HG03095 (cell line): ENCODE measurements at regions not wholly inside any gene's neighbourhood (a gene's known extent, or its start where the extent isn't known, plus 50 kb on each side); places are given as distances from the start of the nearest gene placed in this dataset.

Source experiments
- ATAC-seq: cut with Tn5 transposase; IDR thresholded peaks from one replicate; pipeline ENCODE4 v1.9.1; 2021; ENCODE audit warnings: moderate library complexity; ENCODE audit not compliant: unreplicated experiment

DNA sequence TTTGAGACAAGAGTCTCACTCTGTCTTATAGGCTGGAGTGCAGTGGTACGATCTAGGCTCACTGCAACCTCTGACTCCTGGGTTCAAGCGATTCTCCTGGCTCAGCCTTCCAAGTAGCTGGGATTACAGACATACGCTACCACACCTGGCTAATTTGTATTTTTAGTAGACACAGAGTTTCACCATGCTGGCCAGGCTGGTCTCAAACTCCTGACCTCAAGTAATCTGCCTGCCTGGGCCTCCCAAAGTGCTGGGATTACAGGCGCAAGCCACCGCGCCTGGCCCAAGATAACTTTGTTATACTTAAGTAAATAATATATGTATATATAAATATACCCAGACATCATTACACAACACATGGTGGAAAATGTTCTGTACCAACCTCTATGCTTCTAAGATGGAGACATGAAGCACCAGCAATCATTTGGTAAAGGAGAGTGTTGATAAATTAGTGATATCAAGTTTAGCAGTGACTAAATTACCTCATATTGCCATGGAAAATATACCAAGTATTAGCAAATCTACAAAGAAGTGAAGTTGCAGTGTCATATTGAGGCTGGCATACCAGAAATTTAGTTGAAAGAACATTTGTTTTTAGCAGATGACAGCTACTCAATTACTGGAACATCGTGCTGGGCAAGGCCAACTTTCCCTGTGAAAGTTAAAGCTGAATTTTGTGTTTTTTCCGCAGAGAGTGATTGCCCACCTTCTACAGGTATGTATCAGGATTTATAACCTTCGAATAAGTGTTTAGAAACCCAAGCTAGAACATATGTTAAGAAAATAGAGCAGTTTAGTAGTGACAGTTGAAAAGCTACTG lies 177.7 kb downstream of the MYCN start:
- no peak for ATAC-seq

- no peak for ATAC-seq
Measured at GRCh38 chr2:16117021-16117700, 176.8 kb downstream of the MYCN start.

- ATAC-seq = no peak
Measured at GRCh38 chr2:16115881-16116830, 175.8 kb downstream of the MYCN start.

DNA sequence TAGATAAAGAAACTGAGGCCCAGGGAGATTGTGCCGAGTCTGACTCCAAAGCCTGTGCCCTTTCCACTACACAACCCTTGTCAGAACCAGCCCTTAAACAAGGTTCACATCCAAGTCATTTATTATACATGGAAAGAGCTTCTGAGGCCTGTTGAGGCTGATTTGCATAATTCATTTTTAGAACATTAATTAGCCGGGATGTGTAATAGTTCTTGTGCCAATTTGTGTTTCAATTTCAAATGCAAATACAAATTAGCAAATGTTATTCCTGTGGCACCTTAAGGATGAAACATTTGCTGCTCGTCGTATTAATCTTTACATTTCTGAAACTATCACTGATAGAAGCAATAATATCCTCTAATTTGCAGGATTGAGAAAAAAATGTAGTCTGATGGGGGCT lies 174.9 kb downstream of the MYCN start:
- ATAC-seq = no peak

GRCh38 chr2:16114836-16115235 lies 174.5 kb downstream of the MYCN start:
- ATAC-seq = no peak

GRCh38 chr2:16114070-16114469 lies 173.7 kb downstream of the MYCN start:
- ATAC-seq = no peak

DNA sequence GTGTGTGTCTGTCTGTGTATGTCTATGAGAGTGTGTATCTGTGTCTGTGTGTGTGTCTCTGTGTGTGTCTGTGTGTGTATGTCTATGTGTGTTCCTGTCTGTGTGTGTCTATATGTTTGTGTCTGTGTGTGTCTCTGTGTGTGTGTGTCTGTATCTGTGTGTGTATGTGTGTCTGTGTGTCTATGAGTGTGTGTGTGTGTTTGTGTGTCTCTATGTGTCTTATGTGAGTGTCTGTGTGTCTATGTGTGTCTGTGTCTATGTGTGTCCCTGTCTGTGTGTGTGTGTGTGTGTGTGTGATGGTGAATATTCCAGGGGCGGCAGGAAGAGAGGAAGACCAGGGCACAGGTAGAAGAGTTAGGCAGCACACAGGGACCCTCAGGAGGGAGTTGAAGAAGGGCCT lies 173.2 kb downstream of the MYCN start:
- no peak for ATAC-seq

GRCh38 chr2:16112972-16113560 lies 172.7 kb downstream of the MYCN start:
- no peak for ATAC-seq

DNA sequence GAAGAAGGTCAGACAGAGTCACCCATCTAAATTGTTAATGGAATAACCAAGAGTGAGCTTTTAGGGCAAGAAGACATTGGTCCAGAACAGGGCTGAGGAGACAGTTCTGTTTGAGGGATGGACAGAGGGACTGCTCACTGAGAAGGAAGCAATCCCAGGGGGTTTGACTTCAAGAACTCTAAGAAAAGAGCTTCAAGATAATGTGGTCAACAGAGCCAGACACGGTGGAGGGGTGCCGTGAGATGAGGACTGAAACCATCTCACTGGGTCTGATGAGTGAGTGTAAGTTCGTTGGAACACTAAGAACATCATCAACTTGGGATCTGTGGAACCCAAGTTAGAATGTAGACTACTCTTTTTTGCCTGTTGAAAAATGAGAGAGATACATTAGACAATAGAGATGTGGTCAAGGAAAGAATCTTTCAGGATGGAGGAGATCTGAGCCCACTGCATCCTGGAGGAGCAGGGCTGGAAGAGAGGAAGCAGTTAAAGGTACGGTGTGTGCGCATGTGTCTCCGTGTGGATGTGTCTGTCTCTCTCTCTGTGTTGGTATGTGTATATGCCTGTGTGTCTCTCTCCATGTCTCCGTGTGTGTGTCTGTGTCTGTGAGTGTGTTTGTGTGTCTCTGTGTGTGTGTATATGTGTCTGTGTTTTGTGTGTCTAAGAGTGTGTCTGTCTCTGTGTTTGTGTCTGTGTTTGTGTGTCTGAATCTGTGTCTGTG lies 172.1 kb downstream of the MYCN start:
- ATAC-seq = no peak

DNA sequence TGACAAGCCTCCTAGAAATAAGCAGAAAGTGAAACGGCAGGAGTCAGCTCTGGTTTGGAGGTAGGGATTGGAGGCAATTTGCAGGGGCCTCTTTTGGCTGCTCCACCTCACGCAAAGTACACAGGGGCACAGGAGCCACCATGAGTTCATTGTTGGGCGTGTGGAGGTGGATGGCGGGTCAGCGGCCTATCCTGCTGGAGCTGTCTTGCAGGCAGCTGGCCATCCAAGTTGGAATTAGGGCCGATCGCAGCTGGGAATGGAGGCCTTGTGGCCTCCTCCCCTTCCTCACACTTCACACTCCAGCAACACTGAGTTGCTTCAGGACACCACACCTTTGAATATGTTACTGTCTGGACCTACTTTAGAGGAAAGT lies 171.5 kb downstream of the MYCN start:
- ATAC-seq = no peak

DNA sequence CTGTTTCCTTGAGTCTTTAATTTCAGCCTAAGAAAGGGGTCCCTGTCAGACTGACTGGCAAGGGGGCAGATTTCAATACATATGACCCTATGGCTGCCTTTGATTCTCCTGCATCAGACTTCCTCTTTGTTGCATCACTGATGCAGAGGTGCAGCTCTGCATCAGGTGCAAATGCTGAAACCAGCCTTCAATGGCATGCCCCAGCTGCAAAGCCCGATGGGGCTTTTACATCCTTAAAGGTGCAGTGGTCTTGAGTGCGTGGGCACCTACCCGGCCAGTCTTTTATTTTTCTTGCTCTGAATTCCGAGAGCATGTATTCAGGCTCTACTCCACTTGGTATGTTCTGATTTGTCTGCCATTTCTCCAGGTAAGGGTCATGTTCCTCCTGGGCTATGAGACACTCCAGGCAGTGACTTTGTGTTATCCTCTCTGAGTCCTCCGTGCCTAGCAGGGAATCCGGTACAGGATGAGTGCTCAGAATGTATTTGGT lies 169.5 kb downstream of the MYCN start:
- no peak for ATAC-seq

- ATAC-seq = no peak
Measured at GRCh38 chr2:16109368-16109820, 169.0 kb downstream of the MYCN start.

DNA sequence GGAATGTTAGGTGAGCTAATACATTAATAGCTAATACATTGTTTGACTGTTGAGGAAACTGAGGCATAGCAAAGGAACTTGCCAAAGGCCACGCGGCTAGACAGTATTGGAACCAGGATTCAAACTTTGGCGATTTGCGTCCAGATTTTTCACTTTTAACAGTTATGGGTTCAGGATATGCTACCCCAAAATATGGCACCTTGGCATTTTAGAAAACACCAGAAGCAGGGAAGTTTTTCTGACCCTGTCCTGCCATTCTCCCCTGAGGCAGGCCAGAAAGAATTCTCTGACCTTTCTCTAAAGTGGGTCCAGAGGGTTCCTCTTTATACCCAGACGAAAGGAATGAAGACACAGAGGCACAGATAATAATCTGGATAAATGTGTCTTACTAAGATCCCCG lies 166.9 kb downstream of the MYCN start:
- ATAC-seq = no peak

DNA sequence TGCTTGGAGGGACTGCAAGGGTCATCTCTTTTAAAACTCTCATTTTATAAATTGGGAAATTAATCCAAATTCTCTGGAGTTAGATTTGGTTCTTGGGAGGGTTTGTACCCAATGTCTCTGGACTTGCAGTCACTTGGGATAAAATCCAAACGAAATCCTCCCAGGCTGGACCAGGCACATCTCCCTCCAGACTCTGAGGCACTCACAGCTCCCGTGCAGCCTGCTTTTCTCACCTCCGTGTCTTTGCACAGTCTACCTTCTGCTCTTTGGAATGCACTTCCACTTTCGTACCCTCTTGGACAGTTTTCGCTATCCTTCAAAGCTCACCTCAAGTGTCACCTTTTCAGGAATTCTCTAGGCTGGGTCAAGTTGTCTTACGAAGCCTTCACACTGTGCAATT lies 166.3 kb downstream of the MYCN start:
- ATAC-seq = no peak

DNA sequence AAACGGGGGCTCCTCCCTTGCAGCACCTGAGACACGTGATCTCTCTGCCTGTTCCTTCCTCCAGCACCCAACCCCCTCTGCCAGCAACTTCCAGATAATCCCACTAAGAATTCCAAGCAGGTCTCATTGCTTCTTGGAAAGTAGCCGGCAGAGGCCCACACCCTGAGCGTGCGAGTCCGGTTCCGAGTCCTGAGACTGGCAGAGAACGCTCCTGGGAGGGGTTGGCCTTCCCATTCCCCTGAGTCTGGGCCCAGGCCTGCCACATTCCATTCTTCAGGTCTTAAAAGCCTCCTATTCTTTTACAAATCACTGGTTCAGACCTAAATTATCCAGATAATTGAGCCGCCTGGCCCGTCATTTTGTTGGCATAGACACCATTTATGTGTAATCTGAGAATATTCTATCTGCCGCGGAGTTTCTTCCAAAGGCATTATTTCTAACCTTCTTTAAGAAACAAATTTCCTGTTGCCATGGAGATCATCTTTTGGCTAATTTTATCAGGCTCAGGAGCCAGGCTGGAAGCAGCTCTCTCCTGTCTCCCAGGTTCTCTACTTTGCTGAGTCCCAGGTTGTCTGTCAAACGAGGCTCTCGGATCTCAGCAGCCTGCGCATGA lies 165.4 kb downstream of the MYCN start:
- no peak for ATAC-seq

DNA sequence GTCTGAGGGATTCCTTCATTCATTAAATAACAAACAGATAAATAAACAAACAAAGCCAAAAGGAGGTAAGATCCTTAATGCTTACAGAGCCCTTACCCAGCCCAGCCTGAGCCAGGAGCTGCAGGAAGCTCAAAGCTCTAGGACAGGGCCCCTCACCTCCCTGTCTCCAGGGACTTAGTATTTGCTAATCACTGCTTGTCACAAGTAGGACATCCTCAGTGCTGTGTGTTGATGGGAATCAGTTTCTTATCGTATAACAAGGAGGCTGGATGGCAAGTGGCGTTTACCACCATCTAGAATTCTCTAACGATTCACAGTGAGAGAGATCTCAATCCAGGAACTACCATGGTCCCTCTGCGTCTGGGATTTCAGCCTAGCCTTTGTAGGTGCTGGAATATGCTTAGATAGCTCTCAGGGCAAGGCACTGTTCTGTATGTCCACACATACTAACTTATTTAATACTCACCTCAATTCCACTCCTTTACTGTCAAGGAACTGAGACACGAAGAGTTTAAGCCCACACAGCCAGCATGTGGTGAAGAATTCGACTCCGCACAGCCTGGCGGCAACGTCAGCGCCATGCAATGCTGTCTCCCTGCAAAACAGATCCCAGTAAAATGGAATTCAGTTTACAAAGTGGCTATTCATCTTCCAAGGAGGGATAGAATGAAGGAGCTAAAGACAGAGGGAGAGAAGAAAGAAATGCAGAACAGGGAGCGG lies 164.8 kb downstream of the MYCN start:
- no peak for ATAC-seq

DNA sequence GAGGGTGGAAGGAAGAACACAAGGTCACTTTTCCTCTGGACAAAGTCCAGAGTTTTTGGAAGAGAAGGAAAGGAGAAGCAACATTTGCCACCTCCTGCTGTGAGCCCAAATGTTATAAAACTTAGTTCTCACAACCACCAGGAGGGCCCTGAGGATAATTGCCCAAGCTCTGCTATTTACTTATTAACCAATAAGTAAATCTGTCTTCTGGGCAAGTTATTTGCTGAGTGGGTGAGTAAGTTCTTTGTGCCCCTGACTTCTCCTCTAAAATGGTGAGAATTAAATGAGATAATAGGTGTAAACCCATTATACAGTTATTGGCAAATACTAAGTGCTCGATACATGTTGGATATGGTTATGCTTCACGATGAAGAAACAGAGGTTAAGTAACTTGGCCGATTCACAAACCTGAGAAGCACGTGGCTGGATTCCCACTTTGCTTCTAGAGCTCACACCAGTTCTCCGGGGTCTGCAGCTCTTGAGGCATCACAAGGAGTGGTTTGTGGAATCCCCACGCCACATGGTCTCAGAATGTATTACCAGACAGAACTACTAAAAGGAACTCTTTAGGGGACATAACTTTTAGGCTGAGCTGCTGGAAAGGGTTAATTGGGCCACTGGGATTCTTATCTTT lies 164.1 kb downstream of the MYCN start:
- ATAC-seq = no peak

GRCh38 chr2:16103614-16104314 lies 163.4 kb downstream of the MYCN start:
- ATAC-seq = no peak
